ENCODE measurements at regions not wholly inside any gene's neighbourhood (a gene's known extent, or its start where the extent isn't known, plus 50 kb on each side); places are given as distances from the start of the nearest gene placed in this dataset.

- 16% methylated on average over 3 of the region's 4 CpGs for WGBS (ENCODE audit: insufficient coverage)
- no peaks in the 10 kb centered on the region for H3K4me1 ChIP-seq (ENCODE audit: control extremely low read depth in 1 of 4, control insufficient read depth in 4 of 4, insufficient read depth in 4 of 4, low read length in 3 of 4)
- H3K27me3 ChIP-seq (replicated peaks in 2 of 5; ENCODE audit: control insufficient read depth in 4 of 5, insufficient read depth in 5 of 5, low read length in 4 of 5), result no peaks in the 10 kb centered on the region
- no peak overlapping the region for H3K27ac ChIP-seq (ENCODE audit: insufficient read depth in 1 of 2, low read depth in 1 of 2, low read length in 2 of 2, poor library complexity in 1 of 2, severe bottlenecking in 2 of 2)
- H3K36me3 ChIP-seq (ENCODE audit: control insufficient read depth in 4 of 4, insufficient read depth in 4 of 4, low read length in 3 of 4), result no peaks in the 10 kb centered on the region
- ChIA-PET POLR2A (interaction anchor here (0.6 kb wide), 1 partner anchor 415 kb away, joined by 3 read pairs; no protein-coding TSS in a partner anchor), CTCF (interaction anchor here (1.2 to 5.5 kb wide), 5 partner anchors 38 to 534 kb away, joined by 3 to 47 read pairs (median 3); no protein-coding TSS in a partner anchor)
- H3K9me3 ChIP-seq (ENCODE audit: control extremely low read depth in 1 of 5, control insufficient read depth in 4 of 5, insufficient read depth in 2 of 5, low read depth in 1 of 5, low read length in 4 of 5), result no peaks in the 10 kb centered on the region
- H3K4me3 ChIP-seq (ENCODE audit: control insufficient read depth in 1 of 7, extremely low read depth in 1 of 7, insufficient read depth in 4 of 7, low read depth in 2 of 7, low read length in 6 of 7), result no peak overlapping the region
- DNase-seq, result peak; percentile 19 to 60 (median 46)
Observed at GRCh38 chrX:10722851-10723250, 102.5 kb upstream of the MID1 start.

GRCh38 chrX:10725071-10725470, 104.7 kb upstream of the MID1 start:
- Histone ChIP-seq H3K4me1 (ENCODE audit: control extremely low read depth in 1 of 4, control insufficient read depth in 4 of 4, insufficient read depth in 4 of 4, low read length in 3 of 4) (no peaks in the 10 kb centered on the region), H3K36me3 (ENCODE audit: control insufficient read depth in 4 of 4, insufficient read depth in 4 of 4, low read length in 3 of 4) (no peaks in the 10 kb centered on the region), H3K27me3 (replicated peaks in 2 of 5; ENCODE audit: control insufficient read depth in 4 of 5, insufficient read depth in 5 of 5, low read length in 4 of 5) (no peaks in the 10 kb centered on the region), H3K27ac (ENCODE audit: insufficient read depth in 1 of 2, low read depth in 1 of 2, low read length in 2 of 2, poor library complexity in 1 of 2, severe bottlenecking in 2 of 2) (no peak overlapping the region), H3K4me3 (ENCODE audit: control insufficient read depth in 1 of 7, extremely low read depth in 1 of 7, insufficient read depth in 4 of 7, low read depth in 2 of 7, low read length in 6 of 7) (no peak overlapping the region), H3K9me3 (ENCODE audit: control extremely low read depth in 1 of 5, control insufficient read depth in 4 of 5, insufficient read depth in 2 of 5, low read depth in 1 of 5, low read length in 4 of 5) (no peaks in the 10 kb centered on the region)
- ChIA-PET CTCF (interaction anchor here (5.5 kb wide), 1 partner anchor 536 kb away, joined by 47 read pairs; no protein-coding TSS in a partner anchor), POLR2A (no interaction called here)
- DNase-seq, result no peak
- no CpG with 5 or more reads among the region's 3 CpGs for WGBS (ENCODE audit: insufficient coverage)

- WGBS (ENCODE audit: insufficient coverage), result 90% methylated on average over 3 of the region's 3 CpGs
- H3K4me1 ChIP-seq (ENCODE audit: control extremely low read depth in 1 of 4, control insufficient read depth in 4 of 4, insufficient read depth in 4 of 4, low read length in 3 of 4), result no peaks in the 10 kb centered on the region
- no peak for DNase-seq
- no peaks in the 10 kb centered on the region for H3K27me3 ChIP-seq (replicated peaks in 2 of 5; ENCODE audit: control insufficient read depth in 4 of 5, insufficient read depth in 5 of 5, low read length in 4 of 5)
- ChIA-PET POLR2A (no interaction called here), CTCF (interaction anchor here (5.5 kb wide), 1 partner anchor 537 kb away, joined by 47 read pairs; no protein-coding TSS in a partner anchor)
- H3K27ac ChIP-seq (ENCODE audit: insufficient read depth in 1 of 2, low read depth in 1 of 2, low read length in 2 of 2, poor library complexity in 1 of 2, severe bottlenecking in 2 of 2), result no peak overlapping the region
- no peaks in the 10 kb centered on the region for H3K9me3 ChIP-seq (ENCODE audit: control extremely low read depth in 1 of 5, control insufficient read depth in 4 of 5, insufficient read depth in 2 of 5, low read depth in 1 of 5, low read length in 4 of 5)
- no peak overlapping the region for H3K4me3 ChIP-seq (ENCODE audit: control insufficient read depth in 1 of 7, extremely low read depth in 1 of 7, insufficient read depth in 4 of 7, low read depth in 2 of 7, low read length in 6 of 7)
- no peaks in the 10 kb centered on the region for H3K36me3 ChIP-seq (ENCODE audit: control insufficient read depth in 4 of 4, insufficient read depth in 4 of 4, low read length in 3 of 4)
Observed at GRCh38 chrX:10726647-10727046, 106.3 kb upstream of the MID1 start.

GRCh38 chrX:10728806-10729389, 108.5 kb upstream of the MID1 start:
- ChIA-PET POLR2A (no interaction called here), CTCF (no interaction called here)
- WGBS (ENCODE audit: insufficient coverage), result 84% methylated on average over 9 of the region's 12 CpGs
- H3K27me3 ChIP-seq (replicated peaks in 2 of 5; ENCODE audit: control insufficient read depth in 4 of 5, insufficient read depth in 5 of 5, low read length in 4 of 5), result no peaks in the 10 kb centered on the region
- H3K36me3 ChIP-seq (ENCODE audit: control insufficient read depth in 4 of 4, insufficient read depth in 4 of 4, low read length in 3 of 4), result no peaks in the 10 kb centered on the region
- no peak overlapping the region for H3K4me3 ChIP-seq (ENCODE audit: control insufficient read depth in 1 of 7, extremely low read depth in 1 of 7, insufficient read depth in 4 of 7, low read depth in 2 of 7, low read length in 6 of 7)
- H3K9me3 ChIP-seq (ENCODE audit: control extremely low read depth in 1 of 5, control insufficient read depth in 4 of 5, insufficient read depth in 2 of 5, low read depth in 1 of 5, low read length in 4 of 5), result no peaks in the 10 kb centered on the region
- no peaks in the 10 kb centered on the region for H3K4me1 ChIP-seq (ENCODE audit: control extremely low read depth in 1 of 4, control insufficient read depth in 4 of 4, insufficient read depth in 4 of 4, low read length in 3 of 4)
- no peak overlapping the region for H3K27ac ChIP-seq (ENCODE audit: insufficient read depth in 1 of 2, low read depth in 1 of 2, low read length in 2 of 2, poor library complexity in 1 of 2, severe bottlenecking in 2 of 2)
- DNase-seq, result no peak

GRCh38 chrX:10739426-10739825, 119.0 kb upstream of the MID1 start:
- Histone ChIP-seq H3K4me3 (ENCODE audit: control insufficient read depth in 1 of 7, extremely low read depth in 1 of 7, insufficient read depth in 4 of 7, low read depth in 2 of 7, low read length in 6 of 7) (no peak overlapping the region), H3K4me1 (ENCODE audit: control extremely low read depth in 1 of 4, control insufficient read depth in 4 of 4, insufficient read depth in 4 of 4, low read length in 3 of 4) (no peaks in the 10 kb centered on the region), H3K27ac (ENCODE audit: insufficient read depth in 1 of 2, low read depth in 1 of 2, low read length in 2 of 2, poor library complexity in 1 of 2, severe bottlenecking in 2 of 2) (no peak overlapping the region), H3K9me3 (ENCODE audit: control extremely low read depth in 1 of 5, control insufficient read depth in 4 of 5, insufficient read depth in 2 of 5, low read depth in 1 of 5, low read length in 4 of 5) (no peaks in the 10 kb centered on the region), H3K36me3 (ENCODE audit: control insufficient read depth in 4 of 4, insufficient read depth in 4 of 4, low read length in 3 of 4) (no peaks in the 10 kb centered on the region), H3K27me3 (replicated peaks in 2 of 5; ENCODE audit: control insufficient read depth in 4 of 5, insufficient read depth in 5 of 5, low read length in 4 of 5) (peaks cover 0 to 4% (median 0%) of the 10 kb centered on the region in 5 experiments)
- WGBS (ENCODE audit: insufficient coverage), result 29% methylated on average over 1 of the region's 1 CpG
- ChIA-PET POLR2A (no interaction called here), CTCF (no interaction called here)
- no peak for DNase-seq

- ChIA-PET CTCF (no interaction called here), POLR2A (no interaction called here)
- peaks cover 0 to 4% (median 0%) of the 10 kb centered on the region in 5 experiments for H3K27me3 ChIP-seq (replicated peaks in 2 of 5; ENCODE audit: control insufficient read depth in 4 of 5, insufficient read depth in 5 of 5, low read length in 4 of 5)
- 74% methylated on average over 3 of the region's 3 CpGs for WGBS (ENCODE audit: insufficient coverage)
- no peak for DNase-seq
- no peak overlapping the region for H3K4me3 ChIP-seq (ENCODE audit: control insufficient read depth in 1 of 7, extremely low read depth in 1 of 7, insufficient read depth in 4 of 7, low read depth in 2 of 7, low read length in 6 of 7)
- H3K9me3 ChIP-seq (ENCODE audit: control extremely low read depth in 1 of 5, control insufficient read depth in 4 of 5, insufficient read depth in 2 of 5, low read depth in 1 of 5, low read length in 4 of 5), result no peaks in the 10 kb centered on the region
- no peak overlapping the region for H3K27ac ChIP-seq (ENCODE audit: insufficient read depth in 1 of 2, low read depth in 1 of 2, low read length in 2 of 2, poor library complexity in 1 of 2, severe bottlenecking in 2 of 2)
- no peaks in the 10 kb centered on the region for H3K4me1 ChIP-seq (ENCODE audit: control extremely low read depth in 1 of 4, control insufficient read depth in 4 of 4, insufficient read depth in 4 of 4, low read length in 3 of 4)
- no peaks in the 10 kb centered on the region for H3K36me3 ChIP-seq (ENCODE audit: control insufficient read depth in 4 of 4, insufficient read depth in 4 of 4, low read length in 3 of 4)
Observed at GRCh38 chrX:10741003-10741402, 120.6 kb upstream of the MID1 start.

- CTCF ChIA-PET, result no interaction called here
- DNase-seq, result no peak
- Histone ChIP-seq H3K36me3 (ENCODE audit: control insufficient read depth in 4 of 4, insufficient read depth in 4 of 4, low read length in 3 of 4) (no peaks in the 10 kb centered on the region), H3K9me3 (ENCODE audit: control extremely low read depth in 1 of 5, control insufficient read depth in 4 of 5, insufficient read depth in 2 of 5, low read depth in 1 of 5, low read length in 4 of 5) (no peaks in the 10 kb centered on the region), H3K4me1 (ENCODE audit: control extremely low read depth in 1 of 4, control insufficient read depth in 4 of 4, insufficient read depth in 4 of 4, low read length in 3 of 4) (no peaks in the 10 kb centered on the region), H3K4me3 (ENCODE audit: control insufficient read depth in 1 of 7, extremely low read depth in 1 of 7, insufficient read depth in 4 of 7, low read depth in 2 of 7, low read length in 6 of 7) (no peak overlapping the region), H3K27me3 (replicated peaks in 2 of 5; ENCODE audit: control insufficient read depth in 4 of 5, insufficient read depth in 5 of 5, low read length in 4 of 5) (peaks cover 0 to 4% (median 0%) of the 10 kb centered on the region in 5 experiments), H3K27ac (ENCODE audit: insufficient read depth in 1 of 2, low read depth in 1 of 2, low read length in 2 of 2, poor library complexity in 1 of 2, severe bottlenecking in 2 of 2) (no peak overlapping the region)
- no CpG with 5 or more reads among the region's 2 CpGs for WGBS (ENCODE audit: insufficient coverage)
- POLR2A ChIA-PET, result no interaction called here
Observed at GRCh38 chrX:10741550-10741949, 121.2 kb upstream of the MID1 start.
